Adrenal gland (tissue), 9 donors: ENCODE measurements at regions not wholly inside any gene's neighbourhood (a gene's known extent, or its start where the extent isn't known, plus 50 kb on each side); places are given as distances from the start of the nearest gene placed in this dataset.

Experiments used
- DNase-seq, 7 donors: peaks; one replicate each; pipeline ENCODE4 v3.0.0-alpha.2; 2019 to 2020
- H3K27ac ChIP-seq, 5 donors: fragments of 200-600 bp; sonication (generic) in 4 of 5; 1 replicate in 3 of 5; 2 replicates in 2 of 5; pipeline versions ENCODE4 v1.5.1 to v1.8.0; 2016 to 2020; ENCODE audit warnings: mild to moderate bottlenecking in 1 of 5
- H3K27me3 ChIP-seq: fragments of 200-600 bp; 2 replicates; pipeline ENCODE4 v1.8.0; 2021
- H3K36me3 ChIP-seq, 2 donors: fragments of 200-600 bp; replicated peaks in 1 of 2; 1 replicate in 1 of 2; 2 replicates in 1 of 2; pipeline versions ENCODE4 v1.5.1 to v1.8.0; 2018 to 2022
- H3K4me1 ChIP-seq, 2 donors: fragments of 200-600 bp; replicated peaks in 1 of 2; 1 replicate in 1 of 2; 2 replicates in 1 of 2; pipeline versions ENCODE4 v1.5.1 to v1.8.0; 2018 to 2021
- H3K4me3 ChIP-seq, 4 donors: fragments of 200-600 bp; sonication (generic) in 3 of 4; one replicate each; pipeline ENCODE4 v1.5.1; 2016 to 2018
- H3K9me3 ChIP-seq, 3 donors: fragments of 200-600 bp; sonication (generic) in 1 of 3; replicated peaks in 1 of 3; 1 replicate in 2 of 3; 2 replicates in 1 of 3; pipeline versions ENCODE4 v1.5.1 to v1.8.0; 2016 to 2021
- POLR2A ChIP-seq, 2 donors: fragments of 450-650 bp; IDR thresholded peaks; one replicate each; pipeline ENCODE4 v1.6.1; 2017; ENCODE audit warnings: antibody characterized with exemption in 2 of 2, mild to moderate bottlenecking in 2 of 2, moderate library complexity in 1 of 2
- WGBS, 4 donors: extraction: QIAGEN DNeasy Blood & Tissue Kit in 2 of 4; methylation state at CpG; one replicate each; pipeline versions ENCODE4 v1.1.5 to v1.1.7; 2013 to 2017; 5-methylcytosine and 5-hydroxymethylcytosine counted together
- intact Hi-C, 2 donors: fragments of 100-400 bp; cut with DNase I; formaldehyde crosslinking; loops; one replicate each; pipeline versions ENCODE4 v1.14.1 to v1.15.0; 2022 to 2023
- TF ChIP-seq, protein P1 (sequence below), 6 experiments: fragments of 450-650 bp in 4 of 6; fragments of 200-600 bp in 2 of 6; sonication (generic) in 1 of 6; IDR thresholded peaks; 1 replicate in 5 of 6; 2 replicates in 1 of 6; pipeline versions ENCODE4 v1.5.1 to v1.8.0; 2016 to 2021; ENCODE audit warnings: antibody characterized with exemption in 6 of 6, mild to moderate bottlenecking in 2 of 6, moderate library complexity in 1 of 6
- donor health status: healthy with polysubstance abuse.
- donor health status: Bipolar disorder and iron deficiency.
- donor health status: DM: yes; HTN: yes; CAD: no.
- donor health status: DM: no; HTN: no; CAD: no.
- donor health status: DM: no; HTN: no; CAD: no.

DNA sequence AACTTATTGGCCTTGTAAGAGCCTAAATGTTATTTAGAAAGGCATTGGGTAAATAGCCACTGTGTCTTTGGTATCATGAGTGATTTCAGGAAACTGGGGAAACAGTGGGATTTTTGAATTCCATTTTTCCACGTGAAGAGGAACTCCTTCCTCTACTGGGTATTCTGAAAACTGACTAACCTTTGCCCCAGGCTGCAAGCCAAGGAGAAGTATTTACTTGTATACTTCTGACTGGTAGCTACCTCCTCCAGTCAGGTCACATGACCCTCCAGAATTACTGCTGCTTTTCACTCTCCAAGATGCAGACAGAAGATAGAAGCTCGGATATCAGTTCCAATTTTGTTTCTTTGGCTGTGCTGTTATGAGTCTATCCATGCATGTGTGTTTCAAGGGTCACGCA, 50.9 kb upstream of the MAP3K13 start:
- no peaks in the 10 kb centered on the region for H3K9me3 ChIP-seq
- no peaks in the 10 kb centered on the region for H3K36me3 ChIP-seq
- DNase-seq = no peak
- WGBS, 4 donors = 66 to 75% (median 69%) methylated on average over 3 of the region's 3 CpGs
- no peaks in the 10 kb centered on the region for H3K27me3 ChIP-seq
- peaks cover 8 to 19% of the 10 kb centered on the region in 2 donors for H3K4me1 ChIP-seq
- no peak overlapping the region for H3K4me3 ChIP-seq
- intact Hi-C loops = no loop called here
- TF ChIP-seq, protein P1, sequence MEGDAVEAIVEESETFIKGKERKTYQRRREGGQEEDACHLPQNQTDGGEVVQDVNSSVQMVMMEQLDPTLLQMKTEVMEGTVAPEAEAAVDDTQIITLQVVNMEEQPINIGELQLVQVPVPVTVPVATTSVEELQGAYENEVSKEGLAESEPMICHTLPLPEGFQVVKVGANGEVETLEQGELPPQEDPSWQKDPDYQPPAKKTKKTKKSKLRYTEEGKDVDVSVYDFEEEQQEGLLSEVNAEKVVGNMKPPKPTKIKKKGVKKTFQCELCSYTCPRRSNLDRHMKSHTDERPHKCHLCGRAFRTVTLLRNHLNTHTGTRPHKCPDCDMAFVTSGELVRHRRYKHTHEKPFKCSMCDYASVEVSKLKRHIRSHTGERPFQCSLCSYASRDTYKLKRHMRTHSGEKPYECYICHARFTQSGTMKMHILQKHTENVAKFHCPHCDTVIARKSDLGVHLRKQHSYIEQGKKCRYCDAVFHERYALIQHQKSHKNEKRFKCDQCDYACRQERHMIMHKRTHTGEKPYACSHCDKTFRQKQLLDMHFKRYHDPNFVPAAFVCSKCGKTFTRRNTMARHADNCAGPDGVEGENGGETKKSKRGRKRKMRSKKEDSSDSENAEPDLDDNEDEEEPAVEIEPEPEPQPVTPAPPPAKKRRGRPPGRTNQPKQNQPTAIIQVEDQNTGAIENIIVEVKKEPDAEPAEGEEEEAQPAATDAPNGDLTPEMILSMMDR (IDR thresholded peaks at IDR 0.05) = no peak
- no peak for TF ChIP-seq POLR2A (IDR thresholded peaks at IDR 0.05)
- H3K27ac ChIP-seq = no peak overlapping the region
